GM21723 (cell line): ENCODE measurements at regions not wholly inside any gene's neighbourhood (a gene's known extent, or its start where the extent isn't known, plus 50 kb on each side); places are given as distances from the start of the nearest gene placed in this dataset.
"Not testable (repeated sequence)": the region's sequence is repeated elsewhere in the genome, so short reads cannot be mapped to it uniquely, and the experiment has no call there.

Experiments
- ATAC-seq: cut with Tn5 transposase; IDR thresholded peaks from one replicate; pipeline ENCODE4 v1.9.1; 2021; ENCODE audit warnings: mild to moderate bottlenecking, moderate library complexity; ENCODE audit not compliant: unreplicated experiment

DNA sequence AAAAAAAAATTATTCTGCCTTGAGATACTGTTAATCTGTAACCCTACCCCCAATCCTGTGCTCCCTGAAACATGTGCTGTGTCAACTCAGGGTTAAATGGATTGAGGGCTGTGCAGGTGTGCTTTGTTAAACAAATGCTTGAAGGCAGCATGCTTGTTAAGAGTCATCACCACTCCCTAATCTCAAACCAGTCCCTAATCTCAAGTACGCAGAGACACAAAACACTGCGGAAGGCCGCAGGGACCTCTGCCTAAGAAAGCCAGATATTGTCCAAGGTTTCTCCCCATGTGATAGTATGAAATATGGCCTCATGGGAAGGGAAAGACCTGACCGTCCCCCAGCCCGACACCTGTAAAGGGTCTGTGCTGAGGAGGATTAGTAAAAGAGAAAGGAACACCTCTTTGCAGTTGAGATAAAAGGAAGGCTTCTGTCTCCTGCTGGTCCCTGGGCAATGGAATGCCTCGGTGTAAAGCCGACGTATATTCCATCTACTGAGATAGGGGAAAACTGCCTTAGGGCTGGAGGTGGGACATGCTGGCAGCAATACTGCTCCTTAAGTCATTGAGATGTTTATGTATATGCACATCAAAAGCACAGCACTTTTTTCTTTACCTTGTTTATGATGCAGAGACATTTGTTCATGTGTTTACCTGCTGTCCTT lies 402.6 kb downstream of the TBC1D32 start:
- not testable (repeated sequence) for ATAC-seq

DNA sequence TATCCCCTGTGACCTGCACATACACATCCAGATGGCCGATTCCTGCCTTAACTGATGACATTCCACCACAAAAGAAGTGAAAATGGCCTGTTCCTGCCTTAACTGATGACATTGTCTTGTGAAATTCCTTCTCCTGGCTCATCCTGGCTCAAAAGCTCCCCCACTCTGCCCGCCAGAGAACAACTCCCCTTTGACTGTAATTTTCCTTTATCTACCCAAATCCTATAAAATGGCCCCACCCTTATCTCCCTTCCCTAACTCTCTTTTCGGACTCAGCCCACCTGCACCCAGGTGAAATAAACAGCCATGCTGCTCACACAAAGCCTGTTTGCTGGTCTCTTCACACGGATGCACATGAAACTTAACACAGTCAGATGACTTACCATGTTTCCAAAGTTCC lies 403.8 kb downstream of the TBC1D32 start:
- not testable (repeated sequence) for ATAC-seq

DNA sequence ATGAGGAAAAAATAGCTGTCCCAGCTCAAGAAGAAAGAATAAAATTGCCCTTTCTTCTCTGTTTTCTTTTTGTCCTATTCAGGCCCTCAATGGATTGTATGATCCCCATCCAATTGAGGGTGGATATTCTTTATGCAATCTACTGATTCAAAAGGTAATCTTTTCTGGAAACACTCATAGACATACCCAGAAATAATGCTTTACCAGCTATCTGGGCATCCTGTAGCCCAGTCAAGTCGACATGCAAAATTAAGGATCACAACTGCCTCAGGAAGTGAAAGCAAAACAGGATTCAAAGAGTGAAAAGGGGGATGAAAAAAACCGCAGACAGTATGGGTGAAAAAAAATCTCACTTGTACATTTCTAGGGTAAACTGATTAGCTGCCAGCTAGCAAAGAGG lies 410.1 kb downstream of the TBC1D32 start:
- no peak for ATAC-seq

DNA sequence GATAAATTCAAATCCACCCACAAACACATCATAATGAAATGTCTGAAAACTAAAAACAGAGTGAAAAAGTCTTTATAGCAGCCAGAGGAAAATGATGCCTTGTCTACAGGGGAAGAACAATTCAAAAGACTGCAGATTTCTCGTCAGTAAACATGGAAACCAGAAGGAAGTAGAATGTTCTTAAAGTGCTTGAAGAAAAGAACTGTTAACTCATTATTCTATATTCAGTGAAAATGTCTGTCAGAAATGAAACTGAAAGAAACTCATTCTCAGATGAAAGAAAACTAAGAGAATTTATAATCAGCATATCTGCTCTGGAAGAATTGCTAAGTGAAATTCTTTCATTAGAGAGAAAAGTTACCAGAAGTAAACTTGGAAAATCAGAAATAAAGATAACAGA lies 416.1 kb downstream of the TBC1D32 start:
- no peak for ATAC-seq

DNA sequence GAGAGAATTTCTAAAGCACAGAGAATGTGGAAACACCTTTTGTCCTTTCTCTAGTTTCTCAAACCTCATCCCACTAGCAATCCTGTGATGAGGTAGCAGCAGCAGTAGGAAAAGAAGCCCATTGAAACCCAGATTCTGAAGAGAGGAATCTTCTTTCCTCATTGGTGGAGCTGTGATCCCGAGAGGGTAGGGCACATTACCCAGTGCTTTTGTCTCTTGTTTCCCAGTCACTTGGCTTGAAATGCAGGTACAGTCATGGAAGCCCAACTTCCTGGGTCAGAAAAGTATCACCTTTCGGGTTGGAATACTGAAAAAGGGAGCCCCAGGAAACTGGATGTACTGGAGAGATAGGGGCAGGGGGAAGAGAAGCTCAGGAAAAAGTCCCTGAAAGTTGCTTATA lies 417.4 kb downstream of the TBC1D32 start:
- no peak for ATAC-seq

DNA sequence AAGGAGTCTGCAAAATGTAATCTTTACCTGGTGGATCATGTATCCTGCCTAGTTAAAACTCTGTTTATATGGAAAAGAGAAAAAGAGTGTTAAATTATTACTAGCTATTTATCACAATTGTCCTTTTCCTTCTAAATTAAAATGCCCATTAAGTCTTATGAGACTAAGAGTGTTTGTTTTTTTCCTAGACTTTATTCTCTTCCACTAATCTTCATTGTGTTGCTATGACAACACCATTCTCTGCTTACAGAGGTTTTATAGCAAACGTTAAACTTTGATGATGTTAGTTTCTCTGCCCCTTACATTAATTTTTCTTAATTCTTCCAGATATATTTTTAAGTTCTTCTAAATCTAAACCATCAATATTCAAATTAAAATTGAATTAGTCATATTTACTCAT lies 420.8 kb downstream of the TBC1D32 start:
- ATAC-seq = no peak

DNA sequence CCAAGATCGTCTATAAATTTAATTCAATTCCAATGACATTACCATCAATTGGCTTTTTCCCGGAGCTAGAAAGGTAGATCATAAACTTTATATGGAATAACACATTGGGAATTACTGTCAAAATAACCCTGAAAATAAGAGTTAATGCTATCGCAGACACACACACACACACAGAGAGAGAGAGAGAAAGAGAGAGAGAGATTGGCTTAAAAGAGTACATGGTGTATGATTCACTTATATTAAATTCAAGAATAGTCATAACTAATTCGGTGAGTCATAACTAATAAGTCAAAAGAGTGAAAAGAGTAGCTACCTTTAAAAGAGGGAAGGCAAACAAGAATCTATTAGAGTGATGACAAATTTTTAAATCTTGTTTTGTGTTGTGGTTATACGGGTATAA lies 425.5 kb downstream of the TBC1D32 start:
- no peak for ATAC-seq

DNA sequence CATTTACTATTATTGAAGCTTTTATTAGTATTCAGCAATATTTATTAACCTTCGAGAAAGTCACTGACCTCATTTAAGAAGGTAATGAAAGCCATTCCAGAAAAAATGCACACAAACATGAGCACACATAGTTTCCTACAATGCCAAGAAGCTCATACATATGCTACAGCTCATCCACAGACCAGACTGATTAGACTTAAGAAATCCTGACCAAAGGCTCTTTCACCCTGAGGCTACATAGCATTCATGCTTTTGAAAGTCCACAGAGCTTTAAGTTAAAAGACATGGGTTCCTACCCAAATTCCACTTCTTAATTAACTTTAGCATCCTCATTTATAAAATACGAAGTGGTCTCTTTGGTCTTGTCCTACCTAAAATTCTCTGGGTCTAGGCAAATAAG lies 430.4 kb downstream of the TBC1D32 start:
- no peak for ATAC-seq

DNA sequence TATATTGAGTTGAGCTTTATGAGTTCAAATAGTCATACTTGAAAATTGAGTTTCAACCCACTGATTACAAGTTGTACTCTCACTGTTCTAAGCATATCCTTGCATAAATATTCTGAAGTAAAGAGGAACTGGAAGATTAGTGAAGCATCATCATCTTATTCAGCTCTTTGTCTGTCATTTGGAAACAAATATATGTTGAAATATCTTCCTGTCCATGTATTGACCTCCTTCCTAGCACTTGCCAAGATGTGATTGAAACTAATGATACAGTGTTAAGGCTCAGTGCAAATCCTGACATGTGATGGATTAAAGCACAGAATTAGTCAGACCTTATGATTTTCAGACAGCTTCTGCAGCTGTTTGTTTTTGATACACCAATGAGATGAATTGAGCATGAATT lies 434.3 kb downstream of the TBC1D32 start:
- no peak for ATAC-seq

DNA sequence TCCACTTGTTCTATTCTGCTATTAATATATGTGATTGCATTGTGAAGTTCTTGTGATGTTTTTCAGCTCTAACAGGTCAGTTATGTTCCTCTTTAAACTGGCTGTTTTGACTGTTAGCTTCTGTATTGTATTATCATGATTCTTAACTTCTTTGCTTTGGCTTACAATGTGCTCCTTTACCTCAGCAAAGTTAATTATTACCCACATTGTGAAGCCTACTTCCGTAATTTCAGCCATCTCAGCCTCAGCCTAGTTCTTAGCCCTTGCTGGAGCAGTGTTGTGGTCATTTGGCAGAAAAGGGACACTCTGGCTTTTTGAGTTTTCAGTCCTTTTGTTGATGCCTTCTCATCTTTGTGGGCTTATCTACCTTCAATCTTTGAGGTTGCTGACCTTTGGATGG lies 440.2 kb downstream of the TBC1D32 start:
- ATAC-seq = no peak

DNA sequence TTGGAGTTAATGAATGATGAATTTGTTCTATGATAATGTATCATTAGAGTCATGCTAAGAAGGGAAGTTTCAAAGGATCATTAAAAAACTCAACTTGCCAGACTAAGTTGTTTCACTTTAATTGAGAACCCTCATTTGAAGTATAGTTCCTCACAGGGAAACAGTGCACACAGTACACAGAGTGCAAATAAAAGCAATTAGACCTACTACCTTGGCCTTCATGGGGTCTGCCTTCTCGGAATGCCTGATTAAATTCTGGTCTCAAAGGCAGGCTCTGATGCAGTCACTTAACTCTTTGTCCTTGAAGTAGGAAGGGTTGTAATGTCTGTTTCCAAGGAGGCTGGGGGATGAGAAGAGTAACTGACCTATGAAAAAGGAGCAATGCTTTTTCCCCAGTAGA lies 457.3 kb downstream of the TBC1D32 start:
- no peak for ATAC-seq

DNA sequence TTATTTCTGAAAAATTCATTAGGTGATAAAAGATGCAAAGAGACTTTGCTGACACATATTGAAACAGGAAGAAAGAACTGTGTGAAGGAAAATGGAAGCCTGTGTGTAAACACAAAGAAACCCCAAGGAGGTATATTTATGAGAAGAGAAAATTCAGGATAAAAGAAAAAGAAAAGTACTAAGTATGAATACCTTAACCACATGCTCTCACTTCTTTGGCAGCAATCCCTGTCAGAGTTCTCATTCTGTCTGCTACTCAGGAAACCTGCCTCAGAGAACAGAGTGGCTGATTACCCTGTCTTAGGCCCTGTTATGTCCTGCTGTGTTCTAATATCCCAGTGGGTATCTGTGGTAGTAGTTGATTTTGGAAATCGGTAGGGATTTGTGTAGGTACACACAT lies 457.9 kb downstream of the TBC1D32 start:
- ATAC-seq = no peak

DNA sequence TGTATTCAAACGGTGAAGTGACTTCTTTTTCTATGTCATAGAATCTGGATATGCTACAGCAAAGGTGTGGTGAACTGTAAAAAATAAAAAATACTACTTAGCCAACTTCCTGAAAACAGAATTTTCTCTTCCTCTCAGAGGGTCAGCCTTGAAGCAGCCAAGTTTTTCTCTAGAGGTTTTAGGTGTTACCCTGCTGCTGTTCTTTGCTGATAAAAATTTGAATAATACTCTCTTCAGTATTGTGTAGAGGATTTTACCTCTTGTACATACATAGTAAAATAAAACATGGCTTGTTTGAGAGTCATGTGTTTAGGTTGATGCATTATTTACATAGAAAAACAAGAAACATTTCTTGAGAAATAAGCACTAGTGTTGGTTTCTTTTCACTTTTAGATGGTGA lies 458.4 kb downstream of the TBC1D32 start:
- no peak for ATAC-seq

DNA sequence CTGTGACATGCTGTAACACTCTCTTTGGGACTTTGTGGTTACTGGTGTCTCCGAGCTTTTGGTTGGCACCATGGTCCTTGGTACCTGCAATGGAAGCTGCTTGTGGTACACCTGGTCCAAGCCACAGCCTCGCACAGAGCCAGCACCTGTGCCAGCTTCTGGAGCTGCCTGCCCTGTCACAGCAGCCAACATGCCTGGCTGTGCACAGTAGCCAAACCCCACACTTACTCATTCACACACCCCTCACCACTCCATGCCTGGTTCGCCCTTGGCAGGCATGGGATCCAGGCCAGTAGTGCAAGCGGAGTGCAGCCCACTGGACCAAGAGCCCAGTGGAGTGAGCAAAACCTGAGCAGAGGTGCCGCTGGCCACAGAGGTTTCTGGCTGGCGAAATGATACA lies 459.9 kb downstream of the TBC1D32 start:
- no peak for ATAC-seq

DNA sequence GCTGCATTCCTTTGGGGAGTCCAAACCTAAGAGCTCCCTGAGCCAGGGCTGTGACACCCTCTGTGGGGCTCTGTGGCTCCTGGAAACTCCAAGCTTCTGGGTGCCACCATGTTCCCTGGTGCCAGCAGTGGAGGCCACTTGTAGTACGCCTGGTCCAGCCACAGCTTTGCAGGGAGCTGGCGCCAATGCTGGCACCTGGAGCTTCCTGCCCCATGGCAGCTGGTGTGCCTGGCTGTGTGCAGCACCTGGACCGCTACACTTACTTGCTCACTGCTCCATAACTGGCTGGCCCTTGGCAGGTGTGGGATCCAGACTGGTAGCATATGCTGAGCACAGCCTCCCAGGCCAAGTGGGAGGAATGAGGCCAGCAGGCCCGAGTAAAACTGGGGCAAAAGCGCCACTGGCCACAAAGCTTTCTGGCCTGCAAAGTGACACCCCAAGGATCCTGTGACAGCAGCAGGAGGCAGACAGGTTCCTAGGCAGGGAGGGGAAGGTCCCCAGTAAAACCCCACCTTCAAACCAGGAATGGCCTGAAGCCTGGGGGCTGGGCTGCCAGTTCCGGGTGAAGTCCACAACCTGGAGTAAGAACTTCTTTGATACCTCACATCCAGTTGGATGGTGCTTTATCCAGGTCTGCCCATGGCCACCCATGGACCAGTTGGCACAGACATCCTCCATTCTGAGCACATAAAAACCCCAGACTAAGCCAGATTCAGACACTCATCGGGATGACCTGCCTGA lies 461.0 kb downstream of the TBC1D32 start:
- no peak for ATAC-seq

DNA sequence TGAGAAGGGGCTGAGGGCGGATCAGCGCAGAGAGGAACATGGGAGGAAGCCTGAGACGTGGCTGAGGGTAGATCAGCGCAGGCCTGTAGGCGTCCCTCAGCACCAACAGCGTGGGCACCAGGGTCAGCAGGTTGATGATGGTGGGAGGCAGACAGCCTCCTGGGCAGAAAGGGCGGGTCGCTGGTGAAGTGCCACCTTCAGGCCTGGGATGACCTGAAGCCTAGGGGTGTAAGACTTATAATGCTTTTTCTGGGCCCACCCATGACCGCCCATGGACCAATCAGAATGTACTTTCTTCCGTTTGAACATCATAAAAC lies 462.1 kb downstream of the TBC1D32 start:
- no peak for ATAC-seq

DNA sequence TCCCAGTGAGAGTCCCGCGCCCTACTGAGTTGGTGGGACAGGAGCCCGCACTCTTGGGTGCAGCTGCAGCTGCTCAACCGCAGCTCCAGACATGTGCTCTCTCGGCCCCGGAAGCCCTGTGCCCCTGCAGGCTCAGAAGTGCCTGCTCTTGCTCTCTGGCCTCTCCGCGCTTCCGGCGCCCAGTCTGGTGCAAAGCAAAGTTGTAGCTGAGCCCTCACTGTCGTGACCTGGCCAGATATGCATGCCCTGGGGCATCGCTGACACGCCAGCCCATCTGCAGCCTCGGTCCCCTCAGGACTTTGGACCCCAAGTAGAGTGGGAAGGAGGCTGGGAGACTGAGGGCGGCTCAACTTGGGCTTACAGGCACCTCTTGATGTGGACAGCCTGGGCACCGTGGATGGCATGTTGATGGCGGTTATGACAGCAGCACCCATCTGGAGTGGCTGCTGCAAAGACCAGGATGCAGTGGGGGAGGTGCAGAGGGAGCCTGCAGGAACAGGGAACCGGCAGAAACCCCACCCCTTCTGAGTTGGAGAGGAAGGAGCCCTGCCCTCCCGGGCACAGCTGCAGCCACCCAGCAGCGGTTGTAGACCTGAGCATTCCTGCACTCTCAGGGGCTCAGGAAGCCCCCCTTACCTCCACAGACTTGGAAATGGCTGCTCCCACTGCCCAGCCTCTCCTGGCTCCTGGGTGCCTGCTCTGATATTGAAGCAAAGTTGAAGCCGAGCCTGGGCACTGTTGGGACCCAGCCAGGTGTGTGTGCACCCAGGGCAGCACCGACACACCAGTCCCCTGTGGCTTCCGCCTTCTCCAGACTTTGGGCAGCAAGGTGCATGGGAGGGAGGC lies 462.6 kb downstream of the TBC1D32 start:
- no peak for ATAC-seq

DNA sequence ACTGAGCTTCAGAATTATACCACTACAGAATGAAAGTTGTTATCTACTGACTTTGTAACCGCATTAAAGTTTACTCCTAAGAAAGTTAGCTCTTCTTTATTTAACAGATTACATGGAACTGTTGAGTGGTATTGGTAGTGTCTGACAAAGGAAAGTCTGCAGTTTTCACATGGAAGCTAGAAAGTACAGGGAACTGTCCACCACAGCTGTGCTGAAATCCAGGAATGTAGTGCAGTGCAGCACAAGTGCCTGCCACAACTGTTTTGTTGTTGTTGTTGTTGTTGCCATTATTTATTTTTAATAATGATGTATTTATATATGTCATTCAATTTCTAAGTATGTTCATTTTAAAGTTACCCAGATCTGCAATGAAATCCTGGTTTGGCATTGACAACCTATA lies 464.9 kb downstream of the TBC1D32 start:
- no peak for ATAC-seq

DNA sequence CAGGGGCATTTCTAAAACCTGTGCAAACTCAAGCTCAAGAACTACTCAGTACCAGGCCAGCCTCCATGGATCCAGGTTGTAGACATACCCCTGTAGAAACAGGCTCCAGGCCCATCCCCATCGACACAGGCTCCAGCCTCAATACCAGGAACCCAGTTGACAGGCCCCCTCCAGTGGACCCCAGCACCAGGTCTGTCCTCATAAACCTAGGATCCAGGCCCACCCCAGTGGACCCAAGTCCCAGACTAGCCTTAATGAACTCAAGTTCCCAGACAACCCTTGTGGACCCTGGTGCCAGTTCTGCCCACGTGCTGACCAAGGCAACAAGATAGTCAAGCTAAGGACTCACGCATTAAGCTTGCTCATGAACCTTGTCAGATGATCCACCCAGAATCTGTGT lies 476.9 kb downstream of the TBC1D32 start:
- ATAC-seq = no peak

DNA sequence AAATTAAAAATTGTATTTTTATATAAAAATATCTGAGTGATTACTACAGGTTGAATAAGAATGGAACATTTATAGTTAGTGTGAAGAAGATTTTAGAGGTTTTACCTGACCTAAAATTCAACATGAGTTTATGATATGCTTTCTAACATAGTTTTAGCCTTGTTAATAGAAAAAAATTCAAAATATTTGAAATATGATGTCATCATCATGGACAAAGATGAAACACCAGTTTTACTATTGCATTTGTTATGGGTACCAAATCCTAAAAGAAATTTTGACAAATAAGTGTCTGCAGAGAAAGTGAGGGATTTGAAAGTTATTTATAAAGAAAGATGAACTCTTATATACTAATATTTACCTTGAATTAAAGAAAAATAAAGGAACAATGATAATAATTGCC lies 479.7 kb downstream of the TBC1D32 start:
- no peak for ATAC-seq

DNA sequence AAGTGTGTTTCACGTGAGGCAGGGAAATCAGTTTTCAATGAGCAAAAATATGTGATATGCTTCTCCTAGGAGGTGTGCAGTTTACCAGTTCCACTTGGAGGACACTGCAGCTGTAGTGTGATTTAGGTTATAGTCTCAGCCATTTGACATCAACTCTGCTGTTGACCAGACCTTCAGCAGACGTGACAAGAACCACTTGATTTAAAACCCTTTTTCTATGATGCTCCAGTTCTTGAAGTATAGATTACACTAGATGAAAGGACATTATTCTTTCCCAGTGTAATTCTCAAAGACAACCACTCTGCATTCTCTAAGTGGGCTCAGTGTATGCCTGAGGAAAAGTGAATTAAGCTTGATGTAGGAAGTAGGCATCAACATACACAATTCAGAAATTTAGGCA lies 480.8 kb downstream of the TBC1D32 start:
- ATAC-seq = no peak

DNA sequence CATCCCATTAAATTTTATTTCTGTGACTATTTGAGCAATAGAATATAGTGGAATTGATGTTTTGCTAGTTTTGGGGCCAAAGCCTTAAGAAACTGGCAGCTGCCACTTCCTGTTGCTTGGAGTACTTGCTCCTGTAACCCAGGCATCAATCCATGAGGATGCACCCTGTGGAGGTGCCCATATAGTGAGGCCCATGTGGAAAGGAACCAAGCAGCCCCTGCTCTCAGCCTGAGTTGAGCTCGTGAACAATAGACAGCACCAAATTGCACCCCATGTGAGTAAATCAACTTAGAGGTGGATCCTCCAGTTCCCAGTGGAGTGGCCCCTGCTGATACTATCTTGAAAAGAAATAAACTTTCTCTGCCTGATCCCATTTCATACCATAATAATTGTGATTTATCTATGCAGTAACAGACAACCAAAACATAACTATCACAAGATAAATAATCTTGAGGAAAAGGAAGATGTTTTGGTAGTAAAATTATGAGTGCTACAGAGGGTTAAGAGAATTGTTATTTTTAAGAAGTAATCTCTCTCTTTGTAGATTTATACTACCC lies 481.9 kb downstream of the TBC1D32 start:
- no peak for ATAC-seq
